ENCODE measurements at regions not wholly inside any gene's neighbourhood (a gene's known extent, or its start where the extent isn't known, plus 50 kb on each side); places are given as distances from the start of the nearest gene placed in this dataset.
"Not testable (repeated sequence)": the region's sequence is repeated elsewhere in the genome, so short reads cannot be mapped to it uniquely, and the experiment has no call there.

- intact Hi-C loops (cut with micrococcal nuclease), result no loop called here
These were observed 131.9 kb upstream of the NR3C2 start for GRCh38 chr4:148574066-148574465.

DNA sequence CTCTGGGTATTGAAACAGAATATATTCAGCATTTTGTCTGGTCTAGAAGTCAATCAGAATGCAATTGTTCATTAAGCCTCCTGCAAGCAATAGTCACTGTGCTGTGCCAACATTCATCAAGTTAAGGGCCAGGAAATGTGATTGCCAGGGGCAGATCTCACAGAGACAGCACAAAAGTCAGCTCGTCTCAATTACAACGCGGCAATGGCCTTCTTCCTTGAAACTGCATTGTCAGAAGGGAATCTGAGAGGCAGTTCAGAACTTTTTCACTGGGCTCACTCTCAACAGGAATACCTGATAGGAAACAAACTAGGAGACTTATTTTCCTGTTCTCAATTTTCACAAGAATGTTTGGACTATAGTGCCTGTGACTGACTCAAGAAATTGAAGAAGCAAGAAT lies 131.1 kb upstream of the NR3C2 start:
- intact Hi-C loops (cut with micrococcal nuclease), result no loop called here

DNA sequence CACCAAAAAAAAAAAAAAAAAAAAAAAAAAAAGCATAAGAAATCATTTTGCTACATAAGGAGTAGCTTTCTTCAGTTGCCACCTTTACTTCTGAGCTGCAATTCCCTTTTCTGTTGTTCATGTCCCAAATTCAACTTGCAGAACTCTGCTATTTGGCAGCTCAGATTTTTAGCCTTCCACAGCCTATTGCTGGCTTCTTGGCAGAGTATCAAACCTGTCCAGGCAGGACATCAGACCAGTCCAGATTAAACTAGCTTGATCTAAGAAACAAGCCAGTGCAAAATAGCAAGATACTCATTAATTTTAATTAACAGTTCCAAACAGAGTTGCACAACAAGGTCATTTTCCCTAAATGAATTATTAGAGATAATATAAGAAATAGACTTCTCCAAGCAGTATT lies 123.6 kb upstream of the NR3C2 start:
- intact Hi-C loops (cut with micrococcal nuclease), result no loop called here

GRCh38 chr4:148563684-148564083 lies 121.5 kb upstream of the NR3C2 start:
- intact Hi-C loops (cut with micrococcal nuclease), result no loop called here

GRCh38 chr4:148561467-148561866 lies 119.3 kb upstream of the NR3C2 start:
- intact Hi-C loops (cut with micrococcal nuclease), result no loop called here

DNA sequence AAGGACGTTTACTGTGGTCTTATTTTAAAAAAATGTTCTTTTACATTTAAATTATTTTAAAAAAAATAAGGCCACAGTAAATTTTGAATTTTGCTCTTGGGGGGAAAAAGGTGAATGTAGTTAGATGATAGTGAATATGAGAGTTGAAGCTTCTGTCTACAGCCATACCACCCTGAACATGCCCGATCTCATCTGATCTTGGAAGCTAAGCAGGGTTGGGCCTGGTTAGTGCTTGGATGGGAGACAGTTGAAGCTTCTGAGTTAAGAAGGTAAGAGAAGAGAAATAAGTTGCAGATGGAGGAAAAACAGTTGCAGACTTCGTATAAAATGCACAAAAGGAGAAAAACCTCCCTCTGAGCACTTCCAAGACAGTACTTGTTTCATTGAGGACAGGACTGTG lies 115.6 kb upstream of the NR3C2 start:
- intact Hi-C loops (cut with micrococcal nuclease), result no loop called here

- intact Hi-C loops (cut with micrococcal nuclease), result loop anchor here (5.0 kb wide), 1 partner anchor 1128 kb away; no protein-coding TSS in a partner anchor
These were observed 108.6 kb upstream of the NR3C2 start for GRCh38 chr4:148550788-148551187.

DNA sequence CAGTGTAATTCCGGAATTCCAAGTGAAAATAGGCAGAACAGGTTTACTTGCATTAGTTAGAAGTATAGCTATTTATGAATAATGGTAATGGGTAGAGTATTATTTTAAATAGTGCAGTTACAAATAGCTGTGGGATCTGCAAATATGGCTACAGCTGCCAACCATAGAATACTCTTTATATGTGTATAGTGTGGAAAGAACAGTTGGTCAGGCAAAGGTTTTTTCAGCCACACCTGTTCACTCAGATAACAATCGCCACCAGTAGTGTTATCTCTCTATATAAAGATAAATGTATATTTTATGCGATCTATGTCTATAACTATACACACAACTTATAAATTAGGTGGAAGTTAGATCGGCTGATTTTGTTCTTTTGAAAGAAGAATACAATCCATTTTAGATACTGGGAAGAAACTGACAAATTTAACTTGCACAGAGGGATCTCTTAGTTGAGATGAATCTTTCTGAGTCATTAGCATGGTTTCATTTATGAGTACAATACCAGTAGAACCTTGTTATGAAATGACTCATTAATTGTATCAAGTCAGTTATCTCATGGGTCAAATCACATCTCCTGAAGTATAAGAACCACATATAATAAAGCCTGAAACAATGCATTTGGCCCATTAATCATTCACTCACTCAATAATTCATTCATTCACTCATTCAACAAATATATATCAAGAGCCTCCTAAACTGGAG lies 100.9 kb upstream of the NR3C2 start:
- intact Hi-C loops (cut with micrococcal nuclease), result no loop called here

- intact Hi-C loops (cut with micrococcal nuclease), result no loop called here
These were observed 98.6 kb upstream of the NR3C2 start for GRCh38 chr4:148540622-148541326.

- intact Hi-C loops (cut with micrococcal nuclease), result no loop called here
These were observed 97.2 kb upstream of the NR3C2 start for GRCh38 chr4:148539387-148539786.

DNA sequence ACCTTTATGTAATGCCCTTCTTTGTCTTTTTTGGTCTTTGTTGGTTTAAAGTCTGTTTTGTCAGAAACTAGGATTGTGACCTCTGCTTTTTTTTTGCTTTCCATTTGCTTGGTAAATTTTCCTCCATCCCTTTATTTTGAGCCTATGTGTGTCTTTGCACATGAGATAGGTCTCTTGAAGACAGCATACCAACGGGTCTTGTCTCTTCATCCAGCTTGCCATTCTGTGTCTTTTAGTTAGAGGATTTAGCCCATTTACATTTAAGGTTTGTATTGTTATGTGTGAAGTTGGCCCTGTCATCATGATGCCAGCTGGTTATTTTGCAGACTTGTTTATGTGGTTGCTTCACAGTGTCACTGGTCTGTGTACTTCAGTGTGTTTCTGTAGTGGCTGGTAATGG lies 91.6 kb upstream of the NR3C2 start:
- intact Hi-C loops (cut with micrococcal nuclease), result not testable (repeated sequence)

- intact Hi-C loops (cut with micrococcal nuclease), result no loop called here
These were observed 87.9 kb upstream of the NR3C2 start for GRCh38 chr4:148530114-148530513.

GRCh38 chr4:148527571-148527970 lies 85.4 kb upstream of the NR3C2 start:
- intact Hi-C loops (cut with micrococcal nuclease), result no loop called here

DNA sequence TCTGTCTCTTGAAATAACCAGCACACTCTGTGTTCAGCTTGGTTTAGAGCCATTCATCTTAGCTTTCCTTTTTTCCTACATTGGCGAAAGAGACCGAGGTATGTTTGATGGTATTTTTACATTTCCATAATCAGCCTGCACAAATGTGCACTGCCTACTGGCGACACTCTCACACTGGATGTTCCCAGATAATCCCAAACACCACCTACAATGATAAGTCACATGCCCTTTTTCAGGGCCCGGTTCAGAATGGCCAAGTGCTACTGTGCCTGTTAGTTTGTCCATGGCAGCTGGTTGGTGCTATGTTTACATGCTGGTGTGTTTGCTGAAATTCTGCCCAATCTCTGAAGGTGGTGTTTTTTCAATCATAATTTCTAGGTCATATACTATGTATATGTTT lies 80.8 kb upstream of the NR3C2 start:
- intact Hi-C loops (cut with micrococcal nuclease), result no loop called here

- intact Hi-C loops (cut with micrococcal nuclease), result no loop called here
These were observed 73.0 kb upstream of the NR3C2 start for GRCh38 chr4:148515248-148515647.

GRCh38 chr4:148514581-148514980 lies 72.4 kb upstream of the NR3C2 start:
- intact Hi-C loops (cut with micrococcal nuclease), result no loop called here

DNA sequence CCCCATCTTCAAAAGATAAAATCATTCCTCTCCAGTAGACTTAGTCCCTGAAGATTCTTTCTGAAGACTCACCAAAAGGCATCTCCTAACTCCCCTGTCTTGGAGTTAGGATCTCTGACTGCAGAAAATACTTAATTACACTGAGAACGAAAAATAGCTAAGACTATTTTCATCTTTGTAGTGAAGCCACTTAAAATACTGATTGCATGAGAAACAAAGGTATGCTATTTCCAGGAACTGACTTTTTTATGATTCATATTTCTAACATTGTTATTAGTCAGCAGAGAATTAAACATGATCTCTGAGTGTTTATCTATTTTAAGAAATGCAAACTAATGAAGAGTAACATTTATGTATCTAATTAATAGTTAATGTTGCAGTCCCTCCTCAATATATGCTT lies 71.8 kb upstream of the NR3C2 start:
- intact Hi-C loops (cut with micrococcal nuclease), result no loop called here

DNA sequence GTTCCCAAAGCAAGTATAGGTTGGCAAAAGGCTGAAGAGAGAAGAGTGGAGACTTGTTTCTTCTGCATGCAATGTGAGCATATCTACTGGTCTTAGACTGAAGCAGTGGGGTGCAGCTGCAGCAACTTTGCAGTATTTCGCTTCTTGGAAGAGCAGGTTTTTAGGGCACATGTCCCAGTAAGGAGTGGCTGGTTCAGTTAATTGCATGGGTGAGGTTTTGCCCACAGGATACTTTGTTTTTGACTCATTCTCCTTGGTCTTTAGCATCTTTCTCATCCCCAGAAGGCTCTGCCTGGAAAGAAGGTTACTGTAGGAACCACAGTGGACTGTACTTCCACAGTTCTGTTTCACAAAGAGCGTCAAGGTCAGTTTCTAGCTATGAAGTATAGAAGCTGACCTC lies 68.0 kb upstream of the NR3C2 start:
- intact Hi-C loops (cut with micrococcal nuclease), result no loop called here

DNA sequence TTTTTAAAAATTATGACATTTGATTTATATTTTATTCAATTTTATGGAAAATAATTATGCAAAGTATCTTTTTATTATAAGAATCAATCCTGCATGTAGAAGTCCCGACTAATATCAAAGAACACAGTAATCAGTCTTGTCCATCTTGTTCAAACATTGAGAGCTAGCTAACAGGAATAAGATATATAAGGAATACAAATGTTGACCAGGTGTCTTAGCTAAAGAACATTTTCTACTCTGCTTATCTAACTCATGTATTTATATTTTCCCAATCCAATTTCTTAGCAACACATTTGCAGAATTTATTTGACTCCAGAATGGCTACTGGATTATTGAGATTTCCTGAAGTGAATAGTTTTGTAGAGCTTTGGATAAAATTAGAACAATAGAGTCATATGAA lies 61.5 kb upstream of the NR3C2 start:
- intact Hi-C loops (cut with micrococcal nuclease), result no loop called here

GRCh38 chr4:148497258-148497657 lies 55.0 kb upstream of the NR3C2 start:
- intact Hi-C loops (cut with micrococcal nuclease), result no loop called here

- intact Hi-C loops (cut with micrococcal nuclease), result no loop called here
These were observed 53.2 kb upstream of the NR3C2 start for GRCh38 chr4:148495463-148495862.

Measured in T-helper 1 cell treated with Interleukin-12 subunit alpha and Interleukin-12 subunit beta and Interleukin-4 antibody, amounts not matched to agents 30 ng/mL and 1 ng/mL, for 36 hours (primary cell).